GM10248 (cell line): ENCODE measurements at regions not wholly inside any gene's neighbourhood (a gene's known extent, or its start where the extent isn't known, plus 50 kb on each side); places are given as distances from the start of the nearest gene placed in this dataset.
A peak's percentile ranks its signal among the peaks of the same experiment; 100 is the strongest.

ENCODE experiments used
- CTCF ChIA-PET: fragments of 300-600 bp; sonication (Branson Sonifier 250); formaldehyde crosslinking; extraction: SDS; loops from one replicate; lab custom pipeline; 2021; ENCODE audit warnings: antibody characterized with exemption; lab: Yijun Ruan, JAX
- POLR2A ChIA-PET: fragments of 350-650 bp; sonication (Branson Sonifier 250); formaldehyde crosslinking; extraction: SDS; loops from one replicate; lab custom pipeline; 2020; ENCODE audit warnings: antibody characterized with exemption; lab: Yijun Ruan, JAX
- DNase-seq: peaks from one replicate; pipeline ENCODE4 v3.0.0; 2012; ENCODE audit errors: extremely low spot score
- TF ChIP-seq, protein P1 (sequence below): IDR thresholded peaks from 2 replicates; pipeline ENCODE4 v1.5.1; 2012; ENCODE audit warnings: mild to moderate bottlenecking, low read depth; ENCODE audit errors: extremely low read depth, missing control alignments, control extremely low read depth

- TF ChIP-seq, protein P1, sequence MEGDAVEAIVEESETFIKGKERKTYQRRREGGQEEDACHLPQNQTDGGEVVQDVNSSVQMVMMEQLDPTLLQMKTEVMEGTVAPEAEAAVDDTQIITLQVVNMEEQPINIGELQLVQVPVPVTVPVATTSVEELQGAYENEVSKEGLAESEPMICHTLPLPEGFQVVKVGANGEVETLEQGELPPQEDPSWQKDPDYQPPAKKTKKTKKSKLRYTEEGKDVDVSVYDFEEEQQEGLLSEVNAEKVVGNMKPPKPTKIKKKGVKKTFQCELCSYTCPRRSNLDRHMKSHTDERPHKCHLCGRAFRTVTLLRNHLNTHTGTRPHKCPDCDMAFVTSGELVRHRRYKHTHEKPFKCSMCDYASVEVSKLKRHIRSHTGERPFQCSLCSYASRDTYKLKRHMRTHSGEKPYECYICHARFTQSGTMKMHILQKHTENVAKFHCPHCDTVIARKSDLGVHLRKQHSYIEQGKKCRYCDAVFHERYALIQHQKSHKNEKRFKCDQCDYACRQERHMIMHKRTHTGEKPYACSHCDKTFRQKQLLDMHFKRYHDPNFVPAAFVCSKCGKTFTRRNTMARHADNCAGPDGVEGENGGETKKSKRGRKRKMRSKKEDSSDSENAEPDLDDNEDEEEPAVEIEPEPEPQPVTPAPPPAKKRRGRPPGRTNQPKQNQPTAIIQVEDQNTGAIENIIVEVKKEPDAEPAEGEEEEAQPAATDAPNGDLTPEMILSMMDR: no peak
- ChIA-PET POLR2A (no interaction called here), CTCF (no interaction called here)
- no peak for DNase-seq
Observed at GRCh38 chr6:4012826-4013225, 66.1 kb downstream of the FAM217A start.

GRCh38 chr6:4017058-4017739 lies 61.7 kb downstream of the FAM217A start:
- POLR2A ChIA-PET: no interaction called here
- CTCF ChIA-PET: interaction anchor here (1.0 to 2.4 kb wide), 4 partner anchors 9 to 168 kb away, joined by 3 to 8 read pairs (median 5); partner anchors contain the start of gene FAM50B
- TF ChIP-seq, protein P1: no peak
- no peak for DNase-seq

GRCh38 chr6:4017834-4018170 lies 61.1 kb downstream of the FAM217A start:
- peak; percentile 26 for DNase-seq
- CTCF ChIA-PET: interaction anchor here (0.9 to 2.4 kb wide), 9 partner anchors 8 to 285 kb away, joined by 3 to 8 read pairs (median 4); partner anchors contain the start of gene FAM50B
- TF ChIP-seq, protein P1: no peak
- POLR2A ChIA-PET: interaction anchor here (2.1 kb wide), 1 partner anchor 118 kb away, joined by 4 read pairs; the partner anchor contains the start of gene ECI2

DNA sequence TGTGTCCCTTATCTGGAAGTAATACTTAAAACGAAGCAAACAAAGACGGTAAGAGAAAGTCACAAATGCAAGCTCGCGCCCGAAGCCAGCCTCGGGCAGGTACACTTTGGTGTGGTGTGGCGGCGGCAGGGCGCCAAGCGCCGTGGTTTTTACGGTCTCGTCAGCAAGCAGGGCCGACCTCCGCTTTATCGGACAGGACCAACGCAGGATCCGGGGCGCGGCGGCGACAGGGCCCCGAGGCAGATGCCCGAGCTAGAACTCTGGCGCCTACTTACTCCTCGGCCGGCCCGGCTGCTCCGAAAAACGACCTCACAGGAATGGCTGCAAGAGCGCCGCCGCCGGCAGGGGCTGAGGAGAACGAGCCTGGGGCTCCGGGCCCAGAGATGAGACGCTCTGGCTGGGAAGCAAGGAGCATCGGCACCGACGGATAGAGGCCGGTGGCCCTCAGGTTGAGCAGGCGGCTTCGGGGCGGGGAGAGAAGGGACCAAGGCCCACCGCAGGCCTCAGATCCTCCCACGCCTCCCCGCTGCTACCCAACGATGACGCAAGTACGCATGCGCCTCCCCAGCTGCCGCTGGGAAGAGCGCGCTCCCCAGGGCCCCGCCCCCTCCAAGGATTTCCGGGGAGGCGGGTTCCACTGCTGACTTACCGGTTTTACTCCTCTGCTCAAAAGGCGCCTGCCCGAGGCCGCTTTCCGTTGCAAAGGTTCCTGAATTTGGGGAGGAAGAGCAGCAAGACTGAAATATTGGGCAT lies 60.6 kb downstream of the FAM217A start:
- CTCF ChIA-PET: interaction anchor here (0.9 to 2.4 kb wide), 9 partner anchors 9 to 286 kb away, joined by 3 to 8 read pairs (median 4); partner anchors contain the start of gene FAM50B
- TF ChIP-seq, protein P1: peak; percentile 34

More for the DNA sequence above, 60.6 kb downstream of the FAM217A start:
- POLR2A ChIA-PET: interaction anchor here (2.1 kb wide), 1 partner anchor 118 kb away, joined by 4 read pairs; the partner anchor contains the start of gene ECI2
- peak; percentile 93 for DNase-seq
